Lung (tissue), 11 donors: ENCODE measurements at regions not wholly inside any gene's neighbourhood (a gene's known extent, or its start where the extent isn't known, plus 50 kb on each side); places are given as distances from the start of the nearest gene placed in this dataset.
"Not testable (repeated sequence)": the region's sequence is repeated elsewhere in the genome, so short reads cannot be mapped to it uniquely, and the experiment has no call there.

Experiments used
- ATAC-seq: fragments of 200-7000 bp; cut with Tn5 transposase; one replicate; pipeline ENCODE4 v1.9.1; 2020; ENCODE audit warnings: moderate number of reproducible peaks; ENCODE audit not compliant: insufficient read depth, low FRiP score
- DNase-seq, 3 donors: peaks; one replicate each; pipeline ENCODE4 v3.0.0-alpha.2; 2013 to 2017
- H3K27ac ChIP-seq, 2 donors: one replicate each; pipeline ENCODE4 v1.5.1; 2013; ENCODE audit warnings: mild to moderate bottlenecking in 2 of 2, moderate library complexity in 2 of 2, control low read depth in 1 of 2, inconsistent platforms in 1 of 2, low read depth in 1 of 2, low read length in 1 of 2
- H3K27me3 ChIP-seq, 3 donors: one replicate each; pipeline ENCODE4 v1.5.1; 2013; ENCODE audit warnings: low read length in 2 of 3; ENCODE audit not compliant: control insufficient read depth in 3 of 3, insufficient read depth in 3 of 3
- H3K36me3 ChIP-seq, 4 donors: one replicate each; pipeline ENCODE4 v1.5.1; 2013; ENCODE audit warnings: low read length in 4 of 4, mild to moderate bottlenecking in 1 of 4, moderate library complexity in 1 of 4; ENCODE audit not compliant: control insufficient read depth in 4 of 4, insufficient read depth in 4 of 4
- H3K4me1 ChIP-seq, 5 donors: one replicate each; pipeline ENCODE4 v1.5.1; 2013; ENCODE audit warnings: low read length in 5 of 5, mild to moderate bottlenecking in 2 of 5, moderate library complexity in 1 of 5; ENCODE audit not compliant: control insufficient read depth in 5 of 5, insufficient read depth in 5 of 5
- H3K4me3 ChIP-seq: one replicate; pipeline ENCODE4 v1.5.1; 2013; ENCODE audit warnings: mild to moderate bottlenecking, control low read depth, moderate library complexity
- H3K9ac ChIP-seq, 2 donors: one replicate each; pipeline ENCODE4 v1.5.1; 2013; ENCODE audit warnings: low read length in 2 of 2, control low read depth in 1 of 2; ENCODE audit not compliant: insufficient read depth in 1 of 2
- H3K9me3 ChIP-seq, 4 donors: one replicate each; pipeline ENCODE4 v1.5.1; 2013; ENCODE audit warnings: low read length in 3 of 4, mild to moderate bottlenecking in 1 of 4, moderate library complexity in 1 of 4; ENCODE audit not compliant: control insufficient read depth in 4 of 4, insufficient read depth in 3 of 4
- WGBS, 2 donors: extraction: QIAGEN DNeasy Blood & Tissue Kit; methylation state at CpG; one replicate each; pipeline ENCODE4 v1.1.7; 2013; 5-methylcytosine and 5-hydroxymethylcytosine counted together
- TF ChIP-seq, protein P1 (sequence below): IDR thresholded peaks from 2 replicates; pipeline ENCODE4 v1.5.1; 2012; ENCODE audit warnings: mild to moderate bottlenecking; ENCODE audit errors: control extremely low read depth, extremely low read depth
- donor health status: control.
- donor health status: control.
- donor health status: Bipolar disorder and iron deficiency.
- donor health status: healthy.
- donor health status: DM: yes; HTN: yes; CAD: no.

DNA sequence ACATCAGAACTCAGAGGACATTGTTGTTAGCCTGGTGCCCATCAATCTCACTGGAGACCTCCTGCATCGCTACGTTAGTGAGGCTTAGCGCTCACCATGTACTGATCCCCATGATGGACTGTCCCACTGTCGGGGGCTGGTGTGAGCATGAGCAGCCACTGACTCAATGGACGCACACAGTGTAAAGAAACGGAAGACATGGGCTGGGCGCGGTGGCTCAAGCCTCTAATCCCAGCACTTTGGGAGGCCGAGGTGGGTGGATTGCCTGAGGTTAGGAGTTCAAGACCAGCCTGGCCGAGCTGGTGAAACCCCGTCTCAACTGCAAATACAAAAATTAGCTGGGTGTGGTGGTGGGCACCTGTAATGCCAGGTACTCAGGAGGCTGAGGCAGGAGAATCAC, 112.9 kb downstream of the CRYBB2 start:
- TF ChIP-seq, protein P1, sequence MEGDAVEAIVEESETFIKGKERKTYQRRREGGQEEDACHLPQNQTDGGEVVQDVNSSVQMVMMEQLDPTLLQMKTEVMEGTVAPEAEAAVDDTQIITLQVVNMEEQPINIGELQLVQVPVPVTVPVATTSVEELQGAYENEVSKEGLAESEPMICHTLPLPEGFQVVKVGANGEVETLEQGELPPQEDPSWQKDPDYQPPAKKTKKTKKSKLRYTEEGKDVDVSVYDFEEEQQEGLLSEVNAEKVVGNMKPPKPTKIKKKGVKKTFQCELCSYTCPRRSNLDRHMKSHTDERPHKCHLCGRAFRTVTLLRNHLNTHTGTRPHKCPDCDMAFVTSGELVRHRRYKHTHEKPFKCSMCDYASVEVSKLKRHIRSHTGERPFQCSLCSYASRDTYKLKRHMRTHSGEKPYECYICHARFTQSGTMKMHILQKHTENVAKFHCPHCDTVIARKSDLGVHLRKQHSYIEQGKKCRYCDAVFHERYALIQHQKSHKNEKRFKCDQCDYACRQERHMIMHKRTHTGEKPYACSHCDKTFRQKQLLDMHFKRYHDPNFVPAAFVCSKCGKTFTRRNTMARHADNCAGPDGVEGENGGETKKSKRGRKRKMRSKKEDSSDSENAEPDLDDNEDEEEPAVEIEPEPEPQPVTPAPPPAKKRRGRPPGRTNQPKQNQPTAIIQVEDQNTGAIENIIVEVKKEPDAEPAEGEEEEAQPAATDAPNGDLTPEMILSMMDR: no peak
- WGBS, 2 donors: 92 to 95% methylated on average over 11 of the region's 11 CpGs
- Histone ChIP-seq H3K27ac (no peak overlapping the region), H3K9ac (no peak overlapping the region), H3K9me3 (peaks cover 0 to 3% (median 0%) of the 10 kb centered on the region in 4 donors), H3K27me3 (no peaks in the 10 kb centered on the region), H3K36me3 (no peaks in the 10 kb centered on the region), H3K4me3 (no peak overlapping the region), H3K4me1 (no peaks in the 10 kb centered on the region)
- ATAC-seq: no peak
- no peak for DNase-seq

DNA sequence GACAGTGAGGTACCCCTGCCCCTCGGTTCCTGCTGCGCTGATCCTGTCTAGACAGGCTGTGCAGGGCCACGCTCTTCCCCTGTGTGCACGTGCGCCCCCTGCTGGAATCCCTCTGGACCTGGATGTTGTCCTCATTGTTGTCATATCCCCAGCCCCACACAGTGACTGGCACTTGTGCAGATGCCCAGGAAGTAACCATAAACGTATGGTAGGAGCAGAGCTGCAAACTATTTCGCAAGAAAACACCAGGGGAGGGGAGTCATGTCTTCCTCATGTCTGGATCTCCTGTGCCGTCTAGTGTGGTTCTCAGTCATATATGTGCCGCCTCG, 114.7 kb downstream of the CRYBB2 start:
- Histone ChIP-seq H3K9ac (no peak overlapping the region), H3K27me3 (no peaks in the 10 kb centered on the region), H3K4me3 (no peak overlapping the region), H3K36me3 (no peaks in the 10 kb centered on the region), H3K4me1 (no peaks in the 10 kb centered on the region), H3K27ac (no peak overlapping the region), H3K9me3 (peaks cover 0 to 3% (median 0%) of the 10 kb centered on the region in 4 donors)
- ATAC-seq (no peak), DNase-seq (peak in 2 of 3 donors; percentile 8 to 26)
- 30 to 32% methylated on average over 10 of the region's 10 CpGs for WGBS, 2 donors
- TF ChIP-seq, protein P1: no peak

DNA sequence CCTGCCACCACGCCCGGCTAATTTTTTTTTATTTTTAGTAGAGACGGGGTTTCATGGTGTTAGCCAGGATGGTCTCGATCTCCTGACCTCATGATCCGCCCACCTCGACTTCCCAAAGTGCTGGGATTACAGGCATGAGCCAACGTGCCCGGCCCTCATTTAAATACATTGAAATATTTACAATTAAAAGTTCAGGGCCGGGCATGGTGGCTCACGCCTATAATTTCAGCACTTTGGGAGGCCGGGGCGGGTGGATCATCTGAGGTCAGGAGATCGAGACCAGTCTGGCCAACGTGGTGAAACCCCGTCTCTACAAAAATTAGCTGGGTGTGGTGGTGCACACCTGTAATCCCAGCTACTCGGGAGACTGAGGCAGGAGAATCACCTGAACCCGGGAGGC, 115.2 kb downstream of the CRYBB2 start:
- H3K27ac ChIP-seq, H3K36me3 ChIP-seq, ATAC-seq, H3K9me3 ChIP-seq, H3K9ac ChIP-seq, H3K4me1 ChIP-seq, H3K4me3 ChIP-seq, DNase-seq, H3K27me3 ChIP-seq: not testable (repeated sequence)
- 87 to 93% methylated on average over 17 of the region's 17 CpGs for WGBS, 2 donors

DNA sequence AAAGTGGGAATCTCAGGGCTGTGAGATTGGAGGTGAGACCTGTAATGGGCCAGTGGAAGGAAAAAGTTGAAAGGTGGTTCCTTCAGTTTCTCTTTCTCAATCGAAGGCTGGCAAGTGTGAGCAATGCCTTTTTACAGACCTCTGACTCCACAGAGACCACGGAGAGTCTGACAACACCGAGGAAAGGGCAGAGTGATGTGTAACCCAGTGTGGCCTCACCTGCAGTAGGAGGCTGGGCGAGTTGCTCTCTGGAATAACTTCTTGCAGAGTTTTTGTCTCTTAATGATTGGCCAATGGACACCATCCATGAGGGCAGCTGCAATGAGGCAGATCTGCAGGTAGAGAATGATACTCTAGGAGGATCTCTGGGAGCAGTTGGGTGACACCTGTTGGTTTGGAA, 115.8 kb downstream of the CRYBB2 start:
- not testable (repeated sequence) for H3K27ac ChIP-seq, H3K9me3 ChIP-seq, ATAC-seq, H3K36me3 ChIP-seq, H3K4me1 ChIP-seq, H3K27me3 ChIP-seq, DNase-seq, H3K9ac ChIP-seq, H3K4me3 ChIP-seq
- WGBS, 2 donors: 73 to 75% methylated on average over 4 of the region's 4 CpGs

DNA sequence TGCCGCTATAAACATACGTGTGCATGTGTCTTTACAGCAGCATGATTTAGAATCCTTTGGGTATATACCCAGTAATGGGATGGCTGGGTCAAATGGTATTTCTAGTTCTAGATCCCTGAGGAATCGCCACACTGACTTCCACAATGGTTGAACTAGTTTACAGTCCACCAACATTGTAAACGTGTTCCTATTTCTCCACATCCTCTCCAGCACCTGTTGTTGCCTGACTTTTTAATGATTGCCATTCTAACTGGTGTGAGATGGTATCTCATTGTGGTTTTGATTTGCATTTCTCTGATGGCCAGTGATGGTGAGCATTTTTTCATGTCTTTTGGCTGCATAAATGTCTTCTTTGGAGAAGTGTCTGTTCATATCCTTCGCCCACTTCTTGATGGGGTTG, 121.1 kb downstream of the CRYBB2 start:
- H3K9ac ChIP-seq, H3K36me3 ChIP-seq, H3K27me3 ChIP-seq, ATAC-seq, H3K9me3 ChIP-seq, DNase-seq, H3K4me1 ChIP-seq, H3K4me3 ChIP-seq, H3K27ac ChIP-seq: not testable (repeated sequence)
- WGBS, 2 donors: 96 to 100% methylated on average over 5 of the region's 5 CpGs

DNA sequence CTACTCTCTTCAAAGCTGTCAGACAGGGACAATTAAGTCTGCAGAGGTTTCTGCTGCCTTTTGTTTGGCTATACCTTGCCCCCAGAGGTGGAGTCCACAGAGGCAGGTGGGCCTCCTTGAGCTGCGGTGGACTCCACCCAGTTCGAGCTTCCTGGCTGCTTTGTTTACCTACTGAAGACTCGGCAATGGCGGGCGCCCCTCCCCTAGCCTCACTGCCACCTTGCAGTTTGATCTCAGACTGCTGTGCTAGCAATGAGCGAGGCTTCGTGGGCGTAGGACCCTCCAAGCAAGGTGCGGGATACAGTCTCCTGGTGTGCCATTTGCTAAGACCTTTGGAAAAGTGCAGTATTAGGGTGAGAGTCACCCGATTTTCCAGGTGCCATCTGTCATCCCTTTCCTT, 124.9 kb downstream of the CRYBB2 start:
- not testable (repeated sequence) for H3K4me1 ChIP-seq, H3K9ac ChIP-seq, H3K4me3 ChIP-seq, H3K27ac ChIP-seq, ATAC-seq, DNase-seq, H3K9me3 ChIP-seq, H3K27me3 ChIP-seq
- 91 to 95% methylated on average over 10 of the region's 10 CpGs for WGBS, 2 donors
- H3K36me3 ChIP-seq: peaks cover 0 to 15% (median 8%) of the 10 kb centered on the region in 4 donors
